ENCODE measurements at regions not wholly inside any gene's neighbourhood (a gene's known extent, or its start where the extent isn't known, plus 50 kb on each side); places are given as distances from the start of the nearest gene placed in this dataset.
"Not testable (repeated sequence)": the region's sequence is repeated elsewhere in the genome, so short reads cannot be mapped to it uniquely, and the experiment has no call there.

DNA sequence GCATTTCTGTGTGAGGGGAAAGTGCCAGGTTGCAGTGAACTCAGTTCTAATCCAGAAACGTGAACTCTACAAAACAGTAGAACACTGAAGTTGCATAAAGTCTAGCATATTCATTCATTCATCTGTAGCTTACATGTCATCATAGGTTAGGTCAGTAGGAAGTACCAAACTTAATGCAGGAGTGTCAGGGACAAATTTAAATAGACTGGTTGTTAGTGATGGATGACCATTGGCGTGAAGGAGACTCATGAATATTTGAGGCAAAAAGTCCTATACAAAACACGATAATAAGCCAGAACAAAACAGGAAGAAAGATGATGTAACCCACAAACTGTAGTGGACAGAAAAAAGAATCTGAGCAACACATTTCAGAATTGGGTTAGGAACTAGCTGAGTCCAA, 592.8 kb upstream of the PCDH10 start:
- no peak for DNase-seq

- no peak for DNase-seq
Observed at GRCh38 chr4:132557660-132558059, 591.4 kb upstream of the PCDH10 start.

DNA sequence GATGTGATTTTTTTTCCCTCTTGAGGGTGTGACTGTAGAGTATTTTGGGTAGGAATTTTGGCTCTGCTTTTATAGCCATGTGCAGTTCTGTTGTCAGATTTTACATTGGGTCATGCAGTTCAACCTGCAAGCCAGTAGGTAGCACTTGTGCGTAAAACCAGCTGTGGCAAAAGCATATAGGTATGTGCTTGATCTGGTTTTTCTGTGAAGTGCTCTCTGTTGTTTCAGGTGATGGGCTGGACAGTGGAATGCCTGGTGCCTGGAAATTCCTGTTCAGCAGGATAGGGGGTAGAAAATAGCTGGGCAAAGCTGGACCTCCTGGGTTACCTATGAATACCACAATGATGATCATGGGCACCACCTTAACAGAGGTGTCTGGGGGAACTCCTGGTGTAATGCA, 584.2 kb upstream of the PCDH10 start:
- DNase-seq, result no peak

GRCh38 chr4:132565542-132565941, 583.6 kb upstream of the PCDH10 start:
- DNase-seq, result no peak

DNA sequence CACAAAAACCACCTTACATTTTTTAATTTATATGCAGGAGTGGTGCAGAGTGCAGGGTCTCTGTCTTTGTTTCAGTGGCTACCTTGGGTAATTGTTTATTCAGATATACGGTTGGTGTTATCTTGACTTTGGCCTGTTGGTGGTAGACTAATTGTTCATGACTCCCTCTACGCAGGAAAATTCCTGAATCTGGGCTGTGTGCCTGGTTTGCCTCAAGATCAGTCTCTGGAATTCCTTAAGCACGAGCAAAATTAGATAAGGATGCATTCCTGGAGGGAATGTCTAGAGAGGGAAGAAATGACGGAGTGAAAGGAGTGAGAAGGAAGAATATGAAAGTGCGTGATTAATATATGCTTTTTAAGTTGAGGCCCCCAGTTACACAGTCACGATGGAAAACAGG, 576.9 kb upstream of the PCDH10 start:
- DNase-seq, result peak; percentile 22

GRCh38 chr4:132587626-132588025, 561.5 kb upstream of the PCDH10 start:
- DNase-seq, result peak; percentile 14

DNA sequence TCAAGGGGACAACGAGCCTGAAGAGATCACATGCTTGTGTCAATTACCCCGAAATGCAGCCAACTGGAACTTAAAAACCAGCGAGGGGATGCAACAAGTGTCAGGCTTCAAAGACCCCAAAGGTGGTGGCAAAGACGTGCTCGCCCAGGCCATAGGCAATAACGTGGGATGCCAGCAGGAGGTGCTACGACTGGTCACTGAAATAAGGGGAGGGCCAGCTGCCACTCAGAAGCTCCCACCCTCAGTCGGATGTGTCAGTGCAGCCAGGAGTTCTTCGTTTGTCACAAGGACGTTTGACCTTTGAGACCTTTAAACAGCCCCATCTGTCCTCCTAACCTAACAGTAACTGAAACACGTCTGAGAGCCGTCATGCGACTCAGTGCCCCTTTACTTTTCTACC, 556.8 kb upstream of the PCDH10 start:
- DNase-seq, result no peak

DNA sequence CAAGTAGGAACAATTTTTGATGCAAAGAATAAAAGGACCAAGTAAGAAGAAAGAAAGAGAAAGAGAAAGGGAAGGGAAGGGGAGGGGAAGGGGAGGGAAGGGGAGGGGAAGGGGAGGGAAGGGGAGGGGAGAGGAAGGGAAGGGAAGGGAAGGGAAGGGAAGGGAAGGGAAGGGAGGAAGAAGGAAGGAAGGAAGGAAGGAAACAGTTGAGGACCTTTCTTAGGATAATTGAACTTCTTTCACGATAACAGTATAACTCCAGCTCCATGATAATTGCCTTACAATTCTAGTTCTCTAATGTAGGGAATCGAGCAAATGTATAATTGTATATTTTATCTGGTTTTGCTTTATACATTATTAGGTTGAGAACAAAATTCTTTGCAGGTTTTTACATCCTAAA, 556.2 kb upstream of the PCDH10 start:
- no peak for DNase-seq

DNA sequence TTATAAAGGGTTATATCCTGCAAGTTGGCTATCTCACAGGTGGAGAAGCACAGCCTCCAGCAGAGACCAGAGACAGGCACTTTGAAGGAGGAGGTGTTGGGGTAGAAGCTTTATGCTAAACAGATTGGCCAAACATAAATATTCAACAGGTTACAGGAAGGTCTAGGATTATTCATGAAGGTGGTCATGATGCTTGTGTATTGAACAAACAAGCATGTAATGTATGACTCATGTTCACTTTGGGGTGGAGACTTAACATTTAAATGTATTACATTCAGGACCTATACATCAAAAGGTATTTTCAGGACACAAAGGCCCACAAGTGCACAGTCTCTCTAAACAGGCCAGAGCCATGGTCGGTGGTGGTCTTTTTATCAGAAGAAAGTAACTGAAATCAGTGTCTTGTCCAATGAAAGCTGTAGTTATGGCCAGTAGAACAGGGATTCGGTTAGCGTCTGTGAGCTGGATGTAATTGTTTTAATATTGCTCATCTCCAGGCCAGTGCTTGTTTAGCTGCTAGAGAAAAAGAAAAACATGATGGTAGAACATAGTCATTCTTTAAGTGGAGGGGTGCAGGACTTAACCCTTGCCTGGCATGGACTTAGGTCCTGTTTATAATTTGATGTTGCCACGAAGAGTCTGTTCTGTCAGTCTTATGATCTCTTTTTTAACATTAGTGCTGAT, 555.2 kb upstream of the PCDH10 start:
- DNase-seq, result no peak

GRCh38 chr4:132596186-132596585, 552.9 kb upstream of the PCDH10 start:
- no peak for DNase-seq

GRCh38 chr4:132605551-132605950, 543.5 kb upstream of the PCDH10 start:
- no peak for DNase-seq

DNA sequence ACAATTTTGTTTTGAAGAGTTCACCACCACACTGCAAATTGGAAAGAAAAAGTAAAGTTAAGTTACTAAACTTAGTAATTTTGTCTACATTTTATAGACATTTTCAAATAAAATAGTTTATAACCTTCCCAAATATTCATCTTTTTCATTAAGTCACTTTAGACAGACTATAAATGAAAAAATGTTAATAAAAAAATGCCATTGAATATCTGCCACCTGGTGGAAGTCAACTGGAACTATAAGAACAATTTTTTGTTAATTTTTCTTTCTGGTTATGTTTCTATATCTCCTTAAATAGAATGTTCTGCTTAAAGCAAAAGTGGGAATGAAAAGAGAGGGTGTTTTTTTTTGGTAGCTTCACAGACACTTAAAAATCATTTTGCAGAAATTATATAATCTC, 534.4 kb upstream of the PCDH10 start:
- DNase-seq, result no peak

- no peak for DNase-seq
Observed at GRCh38 chr4:132619968-132620367, 529.1 kb upstream of the PCDH10 start.

- DNase-seq, result peak; percentile 63
Observed at GRCh38 chr4:132642016-132642817, 506.9 kb upstream of the PCDH10 start.

GRCh38 chr4:132646186-132646585, 502.9 kb upstream of the PCDH10 start:
- no peak for DNase-seq

GRCh38 chr4:132651196-132651595, 497.9 kb upstream of the PCDH10 start:
- DNase-seq, result no peak

DNA sequence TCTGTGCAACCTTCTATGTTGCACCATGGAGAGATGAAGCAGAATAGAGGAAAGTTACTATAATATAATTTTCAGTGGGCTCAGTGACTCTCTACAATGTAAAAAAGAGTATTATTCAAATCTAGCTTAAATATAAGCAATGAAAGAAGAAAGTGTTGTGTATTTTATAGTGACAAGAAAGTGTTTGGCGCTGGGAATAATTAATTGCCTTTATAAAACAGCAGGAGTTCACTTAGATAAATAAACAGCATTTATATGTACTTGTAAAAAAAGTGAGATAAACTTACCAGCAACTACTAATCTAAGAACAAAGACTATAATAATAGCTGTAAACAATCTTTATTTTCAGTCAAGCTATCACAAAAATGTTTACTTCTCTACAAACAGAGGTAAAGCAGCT, 488.9 kb upstream of the PCDH10 start:
- DNase-seq, result no peak

GRCh38 chr4:132662456-132662855, 486.6 kb upstream of the PCDH10 start:
- no peak for DNase-seq

- no peak for DNase-seq
Observed at GRCh38 chr4:132669786-132670185, 479.3 kb upstream of the PCDH10 start.

- DNase-seq, result no peak
Observed at GRCh38 chr4:132670557-132670956, 478.5 kb upstream of the PCDH10 start.

DNA sequence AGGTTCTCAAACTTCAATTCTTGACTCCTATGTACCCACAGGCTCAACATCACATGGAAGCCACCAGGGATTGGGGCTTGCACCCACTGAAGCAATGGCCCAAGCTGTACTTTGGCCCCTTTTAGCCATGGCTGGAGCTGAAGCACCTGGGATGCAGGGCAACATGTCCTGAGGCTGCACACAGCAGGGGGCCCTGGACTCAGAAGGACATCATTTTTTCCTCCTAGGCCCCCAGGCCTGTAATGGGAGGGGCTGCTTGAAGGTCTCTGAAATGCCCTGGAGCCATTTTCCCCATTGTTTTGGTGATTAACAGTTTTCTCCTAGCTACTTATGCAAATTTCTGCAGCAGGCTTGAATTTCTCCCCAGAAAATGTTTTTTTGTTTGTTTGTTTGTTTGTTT, 465.1 kb upstream of the PCDH10 start:
- no peak for DNase-seq

DNA sequence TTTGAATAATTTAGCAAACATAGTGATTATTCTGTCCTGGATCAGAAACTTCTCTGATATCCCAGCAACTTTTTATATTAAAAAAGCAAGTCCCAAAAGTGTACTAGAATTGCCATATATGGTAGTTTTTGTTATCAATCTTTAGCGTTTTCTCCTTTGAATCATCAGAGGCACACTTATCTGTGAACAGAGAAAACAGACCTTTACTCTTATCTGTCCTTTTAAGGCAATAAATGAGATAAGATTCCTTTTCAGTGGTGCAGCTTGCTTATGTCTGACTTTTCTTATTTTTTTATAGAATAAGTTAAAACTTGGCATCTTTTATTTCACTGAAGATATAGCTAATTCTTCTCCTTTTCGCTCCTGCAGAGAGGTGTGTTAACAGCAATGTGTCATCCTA, 458.1 kb upstream of the PCDH10 start:
- no peak for DNase-seq

DNA sequence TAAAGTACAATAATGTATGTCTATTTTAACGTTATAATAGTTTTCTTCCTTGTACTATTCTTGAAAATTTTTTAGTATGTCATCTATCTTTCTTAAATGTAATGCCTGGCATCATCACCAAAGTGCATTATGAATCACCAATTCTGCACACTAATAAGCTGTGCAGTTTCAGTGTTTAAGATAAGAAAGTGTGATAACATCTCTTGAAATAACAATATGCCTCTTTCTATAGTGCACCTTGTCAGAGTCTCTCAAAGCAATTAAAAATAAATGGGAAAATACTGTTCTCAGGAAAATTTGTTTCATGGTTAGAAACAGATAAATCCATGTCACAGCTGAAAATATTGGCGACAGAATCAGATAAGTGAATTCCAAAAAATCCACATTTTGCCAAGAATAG, 457.4 kb upstream of the PCDH10 start:
- DNase-seq, result no peak

GRCh38 chr4:132694775-132695174, 454.3 kb upstream of the PCDH10 start:
- DNase-seq, result no peak

- DNase-seq, result not testable (repeated sequence)
Observed at GRCh38 chr4:132697505-132697904, 451.6 kb upstream of the PCDH10 start.
